Midbrain (tissue), 1 donor: ENCODE measurements at regions not wholly inside any gene's neighbourhood (a gene's known extent, or its start where the extent isn't known, plus 50 kb on each side); places are given as distances from the start of the nearest gene placed in this dataset.
"Not testable (repeated sequence)": the region's sequence is repeated elsewhere in the genome, so short reads cannot be mapped to it uniquely, and the experiment has no call there.

Source experiments
- DNase-seq: peaks from one replicate; lab custom pipeline; 2025; lab: John Stamatoyannopoulos, UW

- DNase-seq = not testable (repeated sequence)
Measured at GRCh38 chr5:71343994-71344393, 111.5 kb upstream of the BDP1 start.

DNA sequence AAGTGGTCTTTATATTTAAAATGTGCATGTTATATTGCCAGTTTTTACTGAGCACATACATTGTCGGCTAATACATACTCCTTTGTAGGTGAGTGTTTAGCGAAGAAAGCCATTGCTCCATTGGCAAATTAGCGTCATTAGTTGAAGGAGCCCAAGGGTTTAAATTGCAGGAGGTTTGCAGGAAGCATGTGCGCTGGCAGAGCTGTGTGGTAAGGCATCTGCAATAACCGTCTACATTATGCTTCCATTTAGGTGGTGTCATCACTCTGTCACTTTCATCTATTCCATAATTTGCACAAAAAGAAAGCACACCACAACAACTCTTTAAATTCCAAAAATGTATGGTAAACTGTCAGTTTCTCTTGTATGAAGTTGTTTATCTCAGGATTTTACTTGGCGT, 82.8 kb upstream of the BDP1 start:
- not testable (repeated sequence) for DNase-seq

DNA sequence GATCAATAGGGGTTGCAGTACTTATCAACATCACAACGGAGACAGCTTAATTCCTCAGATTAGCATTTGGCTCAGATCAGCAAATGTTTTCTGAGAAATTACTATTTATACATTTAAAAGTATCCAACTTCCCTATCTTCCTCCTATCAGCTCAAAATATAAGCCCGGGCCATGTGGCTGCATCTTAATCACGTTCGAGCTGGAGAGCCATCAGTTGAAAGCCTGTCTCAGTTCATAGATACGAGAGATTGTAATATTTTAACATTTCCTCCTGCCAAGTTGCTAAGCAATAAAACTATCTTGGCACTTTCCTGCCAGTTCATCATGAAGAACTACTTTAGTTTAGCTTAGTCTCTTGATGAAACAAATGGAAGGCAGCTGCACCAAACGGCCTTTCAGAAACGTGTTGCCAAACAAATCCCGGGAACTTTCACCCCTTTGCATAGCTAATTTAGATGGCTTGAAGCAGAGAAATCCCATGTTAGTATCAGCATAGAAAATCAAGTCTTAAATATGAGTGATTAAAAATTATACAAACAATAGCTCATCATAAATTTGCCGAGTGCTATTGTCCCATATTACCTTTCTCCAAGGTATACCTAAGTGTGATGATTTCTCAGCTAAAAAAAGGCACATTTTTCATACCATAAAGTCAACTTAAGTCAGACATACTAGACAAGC, 82.3 kb upstream of the BDP1 start:
- DNase-seq = not testable (repeated sequence)

DNA sequence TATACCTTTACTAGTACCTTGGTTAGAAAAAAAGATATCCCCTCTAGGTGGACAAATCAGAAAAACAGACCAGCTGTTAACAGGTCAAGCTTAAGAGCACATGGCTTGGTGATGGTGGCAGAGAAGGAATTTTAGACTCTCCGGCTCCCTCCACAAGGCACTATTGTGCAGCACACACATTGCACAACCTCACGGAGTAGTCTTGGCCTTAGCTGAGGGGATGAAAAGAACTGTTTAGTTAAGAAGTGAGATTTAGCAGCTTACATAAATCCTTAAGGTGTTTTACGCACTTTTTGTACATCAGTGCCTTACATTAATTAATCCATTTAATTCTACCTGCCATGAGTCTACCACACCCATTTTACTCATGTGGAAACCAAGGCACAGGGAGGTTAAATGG, 71.2 kb upstream of the BDP1 start:
- DNase-seq = not testable (repeated sequence)

DNA sequence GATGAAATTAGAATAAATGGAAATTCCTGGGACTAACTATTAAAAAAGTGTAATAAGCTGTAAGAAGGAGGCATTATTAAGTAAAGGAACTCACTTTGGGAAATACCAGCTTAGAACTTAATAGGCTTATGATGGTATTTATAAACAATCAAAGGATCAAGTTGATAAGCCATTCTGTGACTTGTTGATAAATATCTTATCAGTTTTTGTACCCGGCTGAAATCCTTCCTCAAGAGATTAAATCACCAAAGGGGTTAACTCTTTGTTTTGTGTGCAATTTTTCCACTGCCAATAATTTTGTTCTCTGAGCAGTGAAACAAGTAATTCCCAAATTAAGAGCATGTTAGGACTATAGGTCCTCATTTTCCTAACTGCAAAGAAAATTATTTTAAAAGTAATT, 70.7 kb upstream of the BDP1 start:
- no peak for DNase-seq

- DNase-seq = not testable (repeated sequence)
Measured at GRCh38 chr5:71385208-71385607, 70.2 kb upstream of the BDP1 start.

GRCh38 chr5:71388184-71388583, 67.3 kb upstream of the BDP1 start:
- not testable (repeated sequence) for DNase-seq

- peak; percentile 16 for DNase-seq
Measured at GRCh38 chr5:71398400-71398799, 57.1 kb upstream of the BDP1 start.

DNA sequence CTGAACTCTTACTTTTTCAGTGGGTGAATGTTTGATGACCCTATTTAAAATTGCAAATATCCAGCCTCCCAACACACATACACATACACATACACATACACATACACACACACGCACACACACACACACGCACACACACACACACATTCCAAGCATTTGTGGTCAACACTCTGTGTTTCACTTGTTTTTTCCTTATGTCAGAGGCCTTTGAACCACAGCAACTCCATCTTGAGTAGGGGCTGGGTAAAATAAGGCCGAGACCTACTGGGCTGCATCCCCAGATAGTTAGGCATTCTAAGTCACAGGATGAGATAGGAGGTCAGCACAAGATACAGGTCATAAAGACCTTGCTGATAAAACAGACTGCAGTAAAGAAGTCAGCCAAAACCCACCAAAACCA, 56.6 kb upstream of the BDP1 start:
- DNase-seq = not testable (repeated sequence)

GRCh38 chr5:71399443-71399842, 56.0 kb upstream of the BDP1 start:
- DNase-seq = not testable (repeated sequence)

DNA sequence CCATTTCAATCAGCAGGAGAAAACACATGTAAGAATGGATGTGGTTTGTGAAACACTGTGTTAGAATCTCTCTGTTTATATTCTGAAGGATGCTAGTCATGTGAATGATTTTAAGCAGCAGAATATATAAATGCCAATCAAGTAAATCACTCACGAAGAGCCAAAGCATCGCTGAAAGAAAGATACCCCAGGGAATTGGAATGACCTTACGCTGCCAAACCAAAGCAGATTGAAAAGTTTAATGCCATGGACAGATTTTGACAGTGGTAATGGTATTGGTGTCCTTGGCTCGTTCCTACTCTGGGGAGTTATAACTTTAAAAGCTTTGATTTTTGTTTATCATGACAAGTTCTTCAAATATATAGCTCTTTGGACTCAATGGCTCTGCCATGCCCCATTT, 54.8 kb upstream of the BDP1 start:
- DNase-seq = not testable (repeated sequence)

- not testable (repeated sequence) for DNase-seq
Measured at GRCh38 chr5:71401150-71401549, 54.3 kb upstream of the BDP1 start.

DNA sequence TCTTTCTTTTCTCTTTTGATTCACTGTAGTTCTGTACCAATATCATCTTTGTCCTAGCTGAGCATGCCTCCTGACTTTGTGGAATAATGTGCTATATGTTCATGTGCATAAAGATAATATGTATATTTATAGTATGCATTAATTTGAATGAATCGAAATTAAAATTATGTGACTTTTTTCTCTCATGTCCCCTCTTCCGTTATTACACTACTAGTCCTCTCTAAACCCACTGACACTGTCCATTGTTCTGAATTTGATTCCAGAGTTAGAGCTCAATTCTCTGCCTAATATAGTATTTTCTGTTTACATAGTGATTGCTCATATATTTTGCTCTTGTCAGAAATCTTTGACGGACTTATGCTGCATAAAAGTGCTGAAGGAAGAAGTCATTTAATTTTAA, 53.9 kb upstream of the BDP1 start:
- DNase-seq = not testable (repeated sequence)

GRCh38 chr5:71404441-71404840, 51.0 kb upstream of the BDP1 start:
- DNase-seq = not testable (repeated sequence)

DNA sequence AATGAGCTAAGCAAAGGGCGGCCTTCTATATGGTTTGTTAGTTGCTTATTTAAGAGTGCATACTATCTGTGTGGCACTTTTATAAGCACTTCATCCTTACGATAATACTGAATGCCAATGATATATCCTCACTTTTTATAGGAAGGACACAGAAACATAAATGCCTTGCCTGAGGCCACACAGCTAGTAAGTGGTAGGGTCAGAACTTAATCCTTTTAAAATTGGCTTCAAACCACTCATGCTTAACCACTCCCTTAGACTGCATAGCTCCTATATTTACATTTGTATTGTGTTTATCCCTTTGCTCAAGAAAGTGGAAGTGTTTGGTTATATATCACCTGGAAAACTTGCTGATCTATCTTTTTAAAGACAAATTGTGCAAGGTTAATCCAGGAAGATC, 50.5 kb upstream of the BDP1 start:
- not testable (repeated sequence) for DNase-seq
